ENCODE measurements at regions not wholly inside any gene's neighbourhood (a gene's known extent, or its start where the extent isn't known, plus 50 kb on each side); places are given as distances from the start of the nearest gene placed in this dataset.

DNA sequence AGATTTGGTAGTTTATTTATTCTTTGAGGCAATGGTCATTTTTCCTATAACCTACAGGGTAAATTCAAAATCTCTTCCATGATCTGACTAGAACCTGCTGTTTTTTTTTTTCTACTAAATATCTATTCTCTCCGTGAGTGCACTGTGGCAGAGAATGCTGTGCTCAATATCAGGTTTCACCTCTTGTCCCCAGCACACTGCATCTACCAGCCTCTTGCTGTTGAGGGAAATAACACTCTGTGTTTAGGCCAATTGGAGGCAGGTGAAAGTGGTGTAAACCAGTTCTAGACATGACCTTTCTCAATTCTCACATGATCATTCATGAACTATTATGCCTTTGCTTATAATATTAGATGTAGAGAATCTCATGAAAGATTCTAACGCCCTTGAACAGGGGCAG lies 2365.9 kb downstream of the MAT2B start:
- no peak for DNase-seq (ENCODE audit: low read depth)
- H3K4me3 ChIP-seq (ENCODE audit: low read depth, low read length), result no peak overlapping the region
- TF ChIP-seq, protein P1, sequence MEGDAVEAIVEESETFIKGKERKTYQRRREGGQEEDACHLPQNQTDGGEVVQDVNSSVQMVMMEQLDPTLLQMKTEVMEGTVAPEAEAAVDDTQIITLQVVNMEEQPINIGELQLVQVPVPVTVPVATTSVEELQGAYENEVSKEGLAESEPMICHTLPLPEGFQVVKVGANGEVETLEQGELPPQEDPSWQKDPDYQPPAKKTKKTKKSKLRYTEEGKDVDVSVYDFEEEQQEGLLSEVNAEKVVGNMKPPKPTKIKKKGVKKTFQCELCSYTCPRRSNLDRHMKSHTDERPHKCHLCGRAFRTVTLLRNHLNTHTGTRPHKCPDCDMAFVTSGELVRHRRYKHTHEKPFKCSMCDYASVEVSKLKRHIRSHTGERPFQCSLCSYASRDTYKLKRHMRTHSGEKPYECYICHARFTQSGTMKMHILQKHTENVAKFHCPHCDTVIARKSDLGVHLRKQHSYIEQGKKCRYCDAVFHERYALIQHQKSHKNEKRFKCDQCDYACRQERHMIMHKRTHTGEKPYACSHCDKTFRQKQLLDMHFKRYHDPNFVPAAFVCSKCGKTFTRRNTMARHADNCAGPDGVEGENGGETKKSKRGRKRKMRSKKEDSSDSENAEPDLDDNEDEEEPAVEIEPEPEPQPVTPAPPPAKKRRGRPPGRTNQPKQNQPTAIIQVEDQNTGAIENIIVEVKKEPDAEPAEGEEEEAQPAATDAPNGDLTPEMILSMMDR (IDR thresholded peaks at IDR 0.05; ENCODE audit: insufficient read depth, low read length), result no peak

DNA sequence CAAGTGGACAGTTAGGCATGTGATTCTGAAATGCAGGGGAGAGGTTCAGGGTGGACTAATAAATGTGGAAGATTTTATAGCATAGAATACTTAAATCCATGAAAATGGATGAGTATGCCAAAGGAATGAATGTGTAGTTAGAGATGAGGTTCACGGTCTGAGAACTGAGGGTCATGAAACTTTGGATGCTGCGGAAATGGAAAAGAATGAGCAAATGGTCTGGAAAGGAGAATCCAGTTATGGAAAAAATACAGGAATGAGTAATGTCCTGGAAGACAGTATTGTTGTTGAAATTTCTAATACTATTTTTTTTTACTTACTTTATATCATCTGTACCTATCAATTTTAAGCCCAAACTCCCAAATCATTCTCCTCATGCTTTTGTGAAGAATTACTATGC lies 2369.4 kb downstream of the MAT2B start:
- DNase-seq (ENCODE audit: low read depth), result no peak
- TF ChIP-seq, protein P1 (IDR thresholded peaks at IDR 0.05; ENCODE audit: insufficient read depth, low read length), result no peak
- H3K4me3 ChIP-seq (ENCODE audit: low read depth, low read length), result no peak overlapping the region

GRCh38 chr5:165876538-165876937 lies 2371.1 kb downstream of the MAT2B start:
- TF ChIP-seq, protein P1 (IDR thresholded peaks at IDR 0.05; ENCODE audit: insufficient read depth, low read length), result no peak
- no peak overlapping the region for H3K4me3 ChIP-seq (ENCODE audit: low read depth, low read length)
- no peak for DNase-seq (ENCODE audit: low read depth)

- no peak overlapping the region for H3K4me3 ChIP-seq (ENCODE audit: low read depth, low read length)
- no peak for DNase-seq (ENCODE audit: low read depth)
- TF ChIP-seq, protein P1 (IDR thresholded peaks at IDR 0.05; ENCODE audit: insufficient read depth, low read length), result no peak
Measured at GRCh38 chr5:165877475-165877874, 2372.1 kb downstream of the MAT2B start.

DNA sequence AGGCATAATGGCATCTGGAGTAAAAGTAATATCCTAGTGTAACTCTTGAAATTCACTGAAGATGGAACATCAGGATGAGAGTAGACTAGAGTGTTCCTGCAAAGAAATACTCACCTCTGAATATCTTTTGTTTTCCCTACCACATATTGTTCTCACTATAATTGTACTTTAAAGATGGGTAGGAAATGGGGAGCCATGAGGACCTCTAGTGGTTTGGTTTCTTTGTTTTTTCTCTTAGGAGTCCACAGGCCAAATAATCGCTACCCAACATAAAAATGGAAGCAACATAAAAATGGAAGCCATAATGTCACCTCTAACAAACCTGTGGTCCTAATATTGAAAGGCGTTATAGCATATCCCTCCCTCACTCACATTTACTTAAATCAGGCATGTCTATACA lies 2375.8 kb downstream of the MAT2B start:
- no peak overlapping the region for H3K4me3 ChIP-seq (ENCODE audit: low read depth, low read length)
- TF ChIP-seq, protein P1 (IDR thresholded peaks at IDR 0.05; ENCODE audit: insufficient read depth, low read length), result no peak
- no peak for DNase-seq (ENCODE audit: low read depth)

- TF ChIP-seq, protein P1 (IDR thresholded peaks at IDR 0.05; ENCODE audit: insufficient read depth, low read length), result no peak
- no peak for DNase-seq (ENCODE audit: low read depth)
Measured at GRCh38 chr5:165882099-165882498, 2376.7 kb downstream of the MAT2B start.

DNA sequence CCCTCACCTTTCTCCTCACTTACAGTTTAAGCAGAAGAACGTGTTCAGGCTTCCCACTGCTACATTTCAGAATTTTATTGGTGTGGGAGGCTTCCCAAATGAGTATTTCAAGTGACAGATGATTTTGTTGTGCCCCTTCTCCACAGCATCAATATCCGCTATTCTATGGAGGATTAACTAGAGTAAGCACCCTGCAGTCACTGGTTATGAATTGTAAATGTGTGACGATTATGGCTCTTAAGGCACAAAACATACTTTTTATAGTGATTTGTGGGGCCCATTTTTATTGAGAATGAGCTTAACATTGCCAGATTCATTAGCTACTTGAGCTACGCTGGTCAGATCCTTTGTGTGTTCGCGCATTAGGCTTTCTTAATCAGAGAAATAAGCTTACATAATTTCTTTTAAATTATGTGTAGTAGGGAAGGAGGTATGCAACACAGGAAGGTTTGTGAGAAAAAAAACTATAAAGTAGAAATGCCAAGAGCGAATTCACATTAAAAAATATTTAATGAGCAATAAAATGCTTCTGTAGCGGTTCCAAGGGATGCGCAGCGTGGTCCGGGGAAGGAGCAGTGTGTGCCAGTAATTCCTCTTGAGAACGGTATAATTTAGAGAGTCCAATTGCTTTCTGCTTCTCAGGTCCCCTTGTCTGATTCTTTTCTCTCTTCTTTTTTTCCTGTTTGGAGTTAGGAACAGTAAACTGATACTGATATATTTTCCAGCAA lies 2380.4 kb downstream of the MAT2B start:
- H3K4me3 ChIP-seq (ENCODE audit: low read depth, low read length), result no peak overlapping the region
- TF ChIP-seq, protein P1 (IDR thresholded peaks at IDR 0.05; ENCODE audit: insufficient read depth, low read length), result no peak
- no peak for DNase-seq (ENCODE audit: low read depth)

More at GRCh38 chr5:165882099-165882498, 2376.7 kb downstream of the MAT2B start:
- no peak overlapping the region for H3K4me3 ChIP-seq (ENCODE audit: low read depth, low read length)
